ENCODE measurements at regions not wholly inside any gene's neighbourhood (a gene's known extent, or its start where the extent isn't known, plus 50 kb on each side); places are given as distances from the start of the nearest gene placed in this dataset.

- no peaks in the 10 kb centered on the region for H3K27me3 ChIP-seq (replicated peaks)
- no peak for DNase-seq
- in situ Hi-C loops (cut with HindIII; ENCODE audit: low pct_ligation_motif_present, low sequenced_read_pairs) = no loop called here
- H3K36me3 ChIP-seq (replicated peaks) = no peaks in the 10 kb centered on the region
- TF ChIP-seq CTCF (IDR thresholded peaks at IDR 0.05; ENCODE audit: low read depth, low read length, missing control alignments) = no peak
- H3K4me3 ChIP-seq (ENCODE audit: low read depth, low read length) = no peak overlapping the region
- no peak overlapping the region for H3K27ac ChIP-seq
These were observed 288.1 kb downstream of the EPHA4 start for GRCh38 chr2:221283896-221284545.

- no peaks in the 10 kb centered on the region for H3K27me3 ChIP-seq (replicated peaks)
- TF ChIP-seq CTCF (IDR thresholded peaks at IDR 0.05; ENCODE audit: low read depth, low read length, missing control alignments) = no peak
- DNase-seq = no peak
- H3K4me3 ChIP-seq (ENCODE audit: low read depth, low read length) = no peak overlapping the region
- no peak overlapping the region for H3K27ac ChIP-seq
- H3K36me3 ChIP-seq (replicated peaks) = no peaks in the 10 kb centered on the region
- in situ Hi-C loops (cut with HindIII; ENCODE audit: low pct_ligation_motif_present, low sequenced_read_pairs) = no loop called here
These were observed 287.0 kb downstream of the EPHA4 start for GRCh38 chr2:221285148-221285547.

DNA sequence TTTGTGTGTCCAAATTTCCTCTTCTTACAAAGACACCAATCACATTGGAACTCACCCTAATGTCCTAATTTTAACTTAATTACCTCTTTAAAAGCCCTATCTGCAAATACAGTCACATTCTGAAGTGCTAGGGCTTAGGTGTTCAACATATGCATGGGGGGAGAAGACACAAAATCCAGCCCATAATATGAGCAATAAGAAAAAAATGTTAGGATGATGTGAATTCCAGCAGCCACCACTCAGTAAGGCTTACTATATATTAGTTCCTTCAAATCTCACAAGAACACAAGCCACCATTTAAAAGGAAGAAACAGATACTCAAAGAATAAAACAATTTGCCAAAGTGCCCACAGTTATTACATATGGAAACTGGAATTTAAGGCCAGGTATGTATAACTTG lies 285.7 kb downstream of the EPHA4 start:
- Histone ChIP-seq H3K27ac (no peak overlapping the region), H3K4me3 (ENCODE audit: low read depth, low read length) (no peak overlapping the region), H3K36me3 (replicated peaks) (no peaks in the 10 kb centered on the region), H3K27me3 (replicated peaks) (no peaks in the 10 kb centered on the region)
- TF ChIP-seq CTCF (IDR thresholded peaks at IDR 0.05; ENCODE audit: low read depth, low read length, missing control alignments) = no peak
- in situ Hi-C loops (cut with HindIII; ENCODE audit: low pct_ligation_motif_present, low sequenced_read_pairs) = no loop called here
- no peak for DNase-seq

- no peaks in the 10 kb centered on the region for H3K36me3 ChIP-seq (replicated peaks)
- no peak for TF ChIP-seq CTCF (IDR thresholded peaks at IDR 0.05; ENCODE audit: low read depth, low read length, missing control alignments)
- DNase-seq = no peak
- H3K27me3 ChIP-seq (replicated peaks) = no peaks in the 10 kb centered on the region
- H3K27ac ChIP-seq = no peak overlapping the region
- H3K4me3 ChIP-seq (ENCODE audit: low read depth, low read length) = no peak overlapping the region
- in situ Hi-C loops (cut with HindIII; ENCODE audit: low pct_ligation_motif_present, low sequenced_read_pairs) = no loop called here
These were observed 282.7 kb downstream of the EPHA4 start for GRCh38 chr2:221289389-221289788.

- H3K27me3 ChIP-seq (replicated peaks) = no peaks in the 10 kb centered on the region
- in situ Hi-C loops (cut with HindIII; ENCODE audit: low pct_ligation_motif_present, low sequenced_read_pairs) = no loop called here
- no peak overlapping the region for H3K4me3 ChIP-seq (ENCODE audit: low read depth, low read length)
- H3K27ac ChIP-seq = no peak overlapping the region
- no peak for DNase-seq
- TF ChIP-seq CTCF (IDR thresholded peaks at IDR 0.05; ENCODE audit: low read depth, low read length, missing control alignments) = no peak
- H3K36me3 ChIP-seq (replicated peaks) = no peaks in the 10 kb centered on the region
These were observed 282.3 kb downstream of the EPHA4 start for GRCh38 chr2:221289846-221290245.
